Fibroblast of pulmonary artery (primary cell): ENCODE measurements at regions not wholly inside any gene's neighbourhood (a gene's known extent, or its start where the extent isn't known, plus 50 kb on each side); places are given as distances from the start of the nearest gene placed in this dataset.
"Not testable (repeated sequence)": the region's sequence is repeated elsewhere in the genome, so short reads cannot be mapped to it uniquely, and the experiment has no call there.

Experiments
- DNase-seq: peaks from one replicate; pipeline ENCODE4 v3.0.0-alpha.2; 2010; ENCODE audit warnings: low read depth
- H3K4me3 ChIP-seq: replicated peaks from 2 replicates; pipeline ENCODE4 v1.5.1; 2011; ENCODE audit warnings: low read depth, mild to moderate bottlenecking, control low read depth, low read length, moderate library complexity
- CTCF ChIP-seq: IDR thresholded peaks from 2 replicates; pipeline ENCODE4 v1.5.1; 2011; ENCODE audit warnings: mild to moderate bottlenecking, control low read depth, low read length, inconsistent platforms; ENCODE audit errors: missing control alignments

GRCh38 chr5:158244882-158245281, 385.9 kb upstream of the CLINT1 start:
- TF ChIP-seq CTCF: no peak
- DNase-seq: no peak
- no peak overlapping the region for H3K4me3 ChIP-seq

- H3K4me3 ChIP-seq: no peak overlapping the region
- no peak for TF ChIP-seq CTCF
- no peak for DNase-seq
Measured at GRCh38 chr5:158236511-158237335, 377.8 kb upstream of the CLINT1 start.

GRCh38 chr5:158235159-158235547, 376.2 kb upstream of the CLINT1 start:
- DNase-seq: no peak
- H3K4me3 ChIP-seq: no peak overlapping the region
- no peak for TF ChIP-seq CTCF

DNA sequence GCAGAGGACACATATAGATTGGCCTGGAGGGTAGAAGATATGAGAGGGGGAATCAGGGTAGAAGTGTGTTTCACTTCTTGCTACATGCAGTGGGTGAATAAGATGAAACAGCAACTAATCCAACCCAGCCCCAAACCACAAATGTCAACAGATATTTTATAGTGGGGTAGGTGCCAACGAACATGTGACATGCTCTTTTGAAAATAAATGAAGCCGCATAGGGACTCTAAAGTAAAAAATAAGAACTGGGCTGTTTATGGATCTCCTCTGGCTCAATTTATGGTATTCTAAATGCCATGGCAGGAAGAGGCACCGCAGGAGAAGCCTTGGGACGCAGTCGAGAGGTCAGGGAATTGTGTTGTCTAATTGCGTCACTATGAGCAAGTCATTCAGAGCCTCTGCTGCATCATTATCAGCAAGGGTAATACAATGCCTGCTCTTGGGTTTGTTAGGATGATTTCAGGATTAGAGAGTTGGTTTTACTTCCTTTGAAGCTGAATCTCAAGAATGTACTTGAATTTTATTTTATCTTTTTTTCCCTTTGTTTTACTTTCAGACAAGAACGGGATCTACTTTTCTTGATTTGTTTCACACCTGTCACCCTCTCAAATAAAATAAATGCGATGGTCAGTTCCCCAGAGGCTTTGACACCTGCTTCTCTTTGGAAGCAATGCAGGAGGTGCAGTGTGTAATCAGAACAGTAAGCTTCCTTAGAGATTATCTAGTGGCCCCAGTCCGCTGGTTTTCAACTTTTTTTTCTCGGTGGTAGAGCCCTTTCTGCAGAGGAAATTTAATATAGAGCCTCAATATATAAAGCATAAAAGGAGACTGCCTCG, 375.6 kb upstream of the CLINT1 start:
- no peak for TF ChIP-seq CTCF
- H3K4me3 ChIP-seq: no peak overlapping the region
- no peak for DNase-seq

DNA sequence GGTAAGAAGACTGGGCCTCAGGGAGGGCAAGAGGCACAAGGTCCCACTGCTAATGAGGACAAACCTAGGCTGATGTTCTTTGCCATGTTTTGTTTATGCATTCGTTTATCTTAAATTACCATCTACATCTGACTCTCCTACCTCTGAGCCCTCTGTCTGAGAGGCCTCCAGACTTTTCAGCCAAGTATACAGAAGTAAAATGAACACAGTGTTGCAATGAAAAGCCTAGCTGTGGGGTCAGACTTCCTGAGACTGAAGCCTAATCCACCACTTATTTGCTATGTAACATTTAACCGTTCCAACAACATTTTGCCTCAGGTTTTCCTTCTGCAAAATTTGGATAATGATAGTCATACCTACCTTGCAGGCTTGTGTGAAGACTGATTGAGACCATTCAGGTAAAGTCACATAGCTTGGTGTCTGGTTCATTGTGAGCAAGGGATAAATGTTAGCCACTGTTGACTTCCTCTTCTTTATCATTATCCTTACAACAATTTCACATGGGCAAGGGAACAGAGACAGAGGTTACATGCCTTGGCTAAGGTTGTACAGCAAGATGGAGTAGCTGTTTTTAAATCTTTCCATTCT, 374.9 kb upstream of the CLINT1 start:
- H3K4me3 ChIP-seq: no peak overlapping the region
- TF ChIP-seq CTCF: no peak
- DNase-seq: no peak

DNA sequence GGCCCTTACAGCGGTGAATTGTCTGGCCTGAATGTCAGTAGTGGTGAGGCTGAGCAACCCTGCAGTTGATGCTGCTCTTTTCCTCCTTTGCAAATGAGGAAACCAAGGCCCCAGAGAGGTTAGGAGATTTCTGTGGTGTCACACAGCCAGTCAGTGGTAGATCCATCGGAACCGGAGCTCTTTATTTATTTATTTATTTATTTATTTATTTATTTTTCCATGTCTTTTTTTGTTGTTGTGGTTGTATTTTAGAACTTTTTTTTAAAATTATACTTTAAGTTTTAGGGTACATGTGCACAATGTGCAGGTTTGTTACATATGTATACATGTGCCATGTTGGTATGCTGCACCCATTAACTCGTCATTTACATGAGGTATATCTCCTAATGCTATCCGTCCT, 368.4 kb upstream of the CLINT1 start:
- DNase-seq, H3K4me3 ChIP-seq: not testable (repeated sequence)

DNA sequence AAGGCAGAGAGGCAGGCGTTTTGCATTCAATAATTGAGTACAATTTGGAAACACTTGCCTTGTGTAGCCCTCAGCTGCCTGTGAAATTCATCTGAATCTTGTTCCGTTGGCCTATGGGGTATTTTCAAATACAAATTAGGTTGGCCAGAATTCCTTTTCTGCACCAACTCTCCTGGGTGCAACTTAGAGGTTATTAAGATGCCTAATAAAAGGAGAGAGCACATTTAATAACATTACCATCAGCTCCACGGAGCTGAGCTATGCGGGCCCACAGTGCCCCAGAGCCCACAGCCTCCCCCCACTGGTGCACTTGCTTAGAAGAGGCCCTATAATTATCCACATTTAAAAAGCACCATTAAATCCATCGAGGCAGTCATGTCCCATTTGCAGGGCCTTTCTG, 367.6 kb upstream of the CLINT1 start:
- no peak for DNase-seq
- no peak overlapping the region for H3K4me3 ChIP-seq
- no peak for TF ChIP-seq CTCF
